Stimulated activated naive B cell treated with anti-CD40 and anti-IgM and Interleukin-4, amounts not matched to agents 10 μg/mL and 1 μg/mL and 100 μg/mL, for 72 hours (primary cell): ENCODE measurements at regions not wholly inside any gene's neighbourhood (a gene's known extent, or its start where the extent isn't known, plus 50 kb on each side); places are given as distances from the start of the nearest gene placed in this dataset.

Source experiments
- ATAC-seq, 2 donors: fragments of 150-1000 bp; cut with Tn5 transposase; replicated peaks; 2 replicates each; pipeline ENCODE4 v1.10.0; 2021; ENCODE audit warnings: moderate library complexity in 1 of 2
- DNase-seq: peaks from one replicate; pipeline ENCODE4 v3.0.0; 2021
- H3K27ac Mint-ChIP-seq: one replicate; pipeline ENCODE4 v1.8.0; 2022; ENCODE audit warnings: mild to moderate bottlenecking, mixed read lengths
- H3K27me3 Mint-ChIP-seq, 2 donors: one replicate each; pipeline ENCODE4 v1.8.0; 2022; ENCODE audit warnings: mixed read lengths in 2 of 2
- H3K36me3 Mint-ChIP-seq, 2 donors: one replicate each; pipeline ENCODE4 v1.8.0; 2022; ENCODE audit warnings: mixed read lengths in 2 of 2, mild to moderate bottlenecking in 1 of 2
- H3K4me1 Mint-ChIP-seq, 2 donors: one replicate each; pipeline ENCODE4 v1.8.0; 2022; ENCODE audit warnings: mixed read lengths in 2 of 2, mild to moderate bottlenecking in 1 of 2
- H3K4me3 Mint-ChIP-seq, 2 donors: one replicate each; pipeline ENCODE4 v1.8.0; 2022; ENCODE audit warnings: mild to moderate bottlenecking in 2 of 2, mixed read lengths in 2 of 2, moderate library complexity in 1 of 2
- H3K9me3 Mint-ChIP-seq, 2 donors: one replicate each; pipeline ENCODE4 v1.8.0; 2022; ENCODE audit warnings: mixed read lengths in 2 of 2, mild to moderate bottlenecking in 1 of 2

DNA sequence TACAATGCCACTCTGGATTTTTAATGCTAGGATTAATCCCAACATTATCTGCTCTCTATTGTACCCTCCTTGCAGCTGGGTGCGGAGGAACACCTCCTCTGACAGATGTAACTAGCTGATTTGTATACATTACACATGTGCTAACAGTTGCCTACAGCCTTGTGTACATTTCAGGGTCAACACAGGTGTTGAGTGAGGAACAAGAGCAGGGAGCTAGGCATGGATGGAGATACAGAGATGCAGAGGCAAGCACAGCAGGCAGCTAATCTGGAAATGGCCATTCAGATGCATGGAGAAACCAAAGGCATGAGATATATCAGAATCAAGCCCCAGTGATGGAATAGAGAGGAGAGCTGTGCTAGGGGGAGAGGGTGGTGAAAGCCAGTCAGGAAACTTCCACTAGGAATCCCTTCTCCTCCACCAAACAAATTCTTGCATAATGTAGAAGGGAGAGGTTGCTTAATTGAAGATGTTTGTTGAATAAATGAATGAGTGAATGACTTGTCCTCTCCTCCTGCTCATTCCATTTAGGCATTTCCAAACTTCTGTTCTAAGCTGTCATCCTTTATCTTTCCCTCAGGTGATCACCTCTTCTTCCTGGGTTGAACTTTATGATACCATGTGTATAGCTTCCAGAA is 313.2 kb downstream of the ATP23 start:
- no peaks in the 10 kb centered on the region for H3K4me1 Mint-ChIP-seq
- no peak overlapping the region for H3K27ac Mint-ChIP-seq
- no peak overlapping the region for H3K4me3 Mint-ChIP-seq
- no peak for ATAC-seq
- H3K9me3 Mint-ChIP-seq = peaks cover 0 to 2% of the 10 kb centered on the region in 2 donors
- peaks cover 16 to 21% of the 10 kb centered on the region in 2 donors for H3K27me3 Mint-ChIP-seq
- no peaks in the 10 kb centered on the region for H3K36me3 Mint-ChIP-seq
- DNase-seq = no peak

DNA sequence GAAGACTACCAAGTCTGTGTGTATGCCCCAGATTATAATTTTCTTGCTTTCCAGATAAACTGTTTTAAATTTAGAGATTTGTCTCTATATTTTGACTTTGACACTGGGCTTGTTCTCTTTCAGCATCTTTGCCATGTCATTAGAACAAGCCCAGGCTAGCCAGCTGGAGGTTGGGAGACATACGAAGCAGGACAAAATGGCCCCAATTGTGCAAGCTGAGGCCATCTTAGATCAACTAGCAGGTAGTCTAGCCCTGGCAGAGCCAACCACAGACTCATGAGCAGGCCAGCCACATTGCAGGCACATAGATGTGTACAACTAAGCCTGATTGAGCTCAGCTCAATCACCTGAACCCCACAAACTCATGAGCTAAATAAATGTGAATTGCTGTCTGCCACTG is 321.4 kb downstream of the ATP23 start:
- no peak overlapping the region for H3K27ac Mint-ChIP-seq

DNA sequence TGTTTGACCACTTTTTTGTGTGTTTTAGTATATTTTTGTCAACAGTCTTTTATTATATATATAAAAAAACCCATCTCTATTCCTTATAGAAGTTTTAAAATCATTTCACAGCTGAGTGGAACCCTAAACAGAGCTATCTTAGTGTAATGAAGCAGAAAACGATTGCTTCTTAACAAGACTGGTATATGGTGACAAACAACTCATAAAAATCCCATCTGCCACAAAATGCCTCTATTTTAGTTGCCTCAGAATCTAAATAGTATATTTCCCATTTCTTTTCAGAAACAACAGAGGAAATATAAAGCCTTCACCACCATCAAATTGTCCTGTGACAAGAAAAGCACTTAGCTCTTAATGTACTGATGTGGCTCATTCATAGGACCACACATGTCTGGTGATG is 322.4 kb downstream of the ATP23 start:
- no peak for ATAC-seq
- no peak overlapping the region for H3K27ac Mint-ChIP-seq

More for the DNA sequence above, 321.4 kb downstream of the ATP23 start:
- ATAC-seq (no peak), DNase-seq (no peak)
- Mint-ChIP-seq H3K4me3 (no peak overlapping the region), H3K9me3 (peaks cover 8 to 13% of the 10 kb centered on the region in 2 donors), H3K36me3 (no peaks in the 10 kb centered on the region), H3K27me3 (peaks cover 5 to 8% of the 10 kb centered on the region in 2 donors), H3K4me1 (no peaks in the 10 kb centered on the region)

DNA sequence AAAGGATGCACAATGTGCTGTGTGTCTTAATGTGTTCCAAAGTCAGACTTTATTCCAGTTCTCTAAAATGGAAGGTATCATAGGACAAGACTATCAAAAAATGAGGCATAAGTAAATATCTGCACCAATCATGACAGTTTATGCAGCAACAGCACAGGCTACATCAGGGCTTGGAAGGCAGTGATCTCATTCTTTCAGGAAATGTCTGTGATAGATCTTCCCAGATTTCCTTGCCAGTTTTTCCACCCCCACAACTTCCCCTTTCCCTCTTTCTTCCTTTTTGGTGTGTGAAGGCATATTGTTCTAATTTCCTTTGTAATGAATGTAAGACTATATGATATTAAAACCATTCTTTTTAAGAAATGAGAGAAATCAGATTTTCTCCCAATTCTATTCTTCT is 326.7 kb downstream of the ATP23 start:
- H3K36me3 Mint-ChIP-seq = no peaks in the 10 kb centered on the region
- DNase-seq = no peak
- peaks cover 9 to 20% of the 10 kb centered on the region in 2 donors for H3K27me3 Mint-ChIP-seq
- H3K27ac Mint-ChIP-seq = no peak overlapping the region
- ATAC-seq = no peak
- peaks cover 8 to 17% of the 10 kb centered on the region in 2 donors for H3K9me3 Mint-ChIP-seq
- no peaks in the 10 kb centered on the region for H3K4me1 Mint-ChIP-seq
- no peak overlapping the region for H3K4me3 Mint-ChIP-seq

More for the DNA sequence above, 322.4 kb downstream of the ATP23 start:
- peaks cover 5 to 12% of the 10 kb centered on the region in 2 donors for H3K27me3 Mint-ChIP-seq
- DNase-seq = no peak
- no peak overlapping the region for H3K4me3 Mint-ChIP-seq
- no peaks in the 10 kb centered on the region for H3K36me3 Mint-ChIP-seq
- no peaks in the 10 kb centered on the region for H3K4me1 Mint-ChIP-seq
- peaks cover 8 to 13% of the 10 kb centered on the region in 2 donors for H3K9me3 Mint-ChIP-seq

DNA sequence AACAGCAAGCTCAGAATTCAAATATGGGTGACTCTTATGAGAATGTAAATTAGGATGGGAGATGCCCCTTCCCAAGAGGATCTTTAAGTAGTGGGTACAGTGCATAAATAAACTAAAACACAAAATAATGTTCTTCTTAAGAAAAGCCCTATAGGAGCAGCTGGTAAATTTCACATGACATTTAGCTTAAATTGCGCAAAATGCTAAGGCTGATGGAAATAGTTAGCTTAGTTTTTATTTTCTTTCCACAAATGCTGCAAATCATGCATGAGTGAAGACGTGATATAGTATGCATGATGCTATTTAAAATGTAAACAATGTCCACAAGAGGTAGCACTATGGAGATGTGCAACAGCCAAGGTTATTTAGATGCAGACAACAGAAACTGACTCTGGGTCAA is 328.1 kb downstream of the ATP23 start:
- Mint-ChIP-seq H3K27me3 (peaks cover 9 to 20% of the 10 kb centered on the region in 2 donors), H3K36me3 (no peaks in the 10 kb centered on the region), H3K4me3 (no peak overlapping the region), H3K4me1 (no peaks in the 10 kb centered on the region), H3K9me3 (peaks cover 8 to 17% of the 10 kb centered on the region in 2 donors), H3K27ac (no peak overlapping the region)
- ATAC-seq = no peak
- DNase-seq = no peak

DNA sequence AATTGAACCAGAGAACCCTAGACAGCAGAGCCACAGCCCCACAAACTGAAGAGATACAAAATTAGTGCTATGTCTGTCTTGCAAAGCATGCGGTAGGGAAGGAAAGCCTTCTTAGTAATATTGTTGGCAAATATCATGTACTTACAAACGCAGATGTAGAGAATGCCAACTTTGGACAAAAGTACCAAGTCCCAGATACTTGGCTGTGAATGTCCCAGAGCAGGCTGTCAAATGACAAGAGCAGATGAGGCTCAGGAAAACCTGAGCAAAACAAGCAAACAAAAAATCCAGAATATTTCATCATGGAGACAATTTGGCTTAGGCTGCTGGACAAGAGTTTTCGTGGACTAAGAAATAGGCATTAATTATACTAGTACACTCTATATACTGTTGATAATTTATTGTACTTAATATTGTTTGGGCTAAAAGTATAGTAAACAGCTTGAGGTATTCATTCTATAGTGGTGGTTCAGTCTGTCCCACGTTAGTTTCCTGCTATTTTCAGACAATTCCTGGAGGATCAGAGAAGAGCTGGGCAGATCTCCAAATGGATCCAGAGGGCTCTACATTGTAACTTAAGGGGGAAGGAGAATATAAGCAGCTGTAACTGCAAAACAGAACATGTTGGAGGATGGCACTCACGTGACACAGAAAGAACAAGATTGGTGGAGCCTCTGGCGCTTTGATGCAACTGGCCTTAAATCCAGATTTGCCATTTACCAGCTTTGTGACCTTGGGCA is 329.8 kb downstream of the ATP23 start:
- ATAC-seq = no peak
- DNase-seq = no peak
- no peak overlapping the region for H3K27ac Mint-ChIP-seq
- peaks cover 4 to 13% of the 10 kb centered on the region in 2 donors for H3K27me3 Mint-ChIP-seq
- H3K4me1 Mint-ChIP-seq = no peaks in the 10 kb centered on the region
- H3K4me3 Mint-ChIP-seq = no peak overlapping the region
- H3K9me3 Mint-ChIP-seq = peaks cover 5 to 15% of the 10 kb centered on the region in 2 donors
- no peaks in the 10 kb centered on the region for H3K36me3 Mint-ChIP-seq

DNA sequence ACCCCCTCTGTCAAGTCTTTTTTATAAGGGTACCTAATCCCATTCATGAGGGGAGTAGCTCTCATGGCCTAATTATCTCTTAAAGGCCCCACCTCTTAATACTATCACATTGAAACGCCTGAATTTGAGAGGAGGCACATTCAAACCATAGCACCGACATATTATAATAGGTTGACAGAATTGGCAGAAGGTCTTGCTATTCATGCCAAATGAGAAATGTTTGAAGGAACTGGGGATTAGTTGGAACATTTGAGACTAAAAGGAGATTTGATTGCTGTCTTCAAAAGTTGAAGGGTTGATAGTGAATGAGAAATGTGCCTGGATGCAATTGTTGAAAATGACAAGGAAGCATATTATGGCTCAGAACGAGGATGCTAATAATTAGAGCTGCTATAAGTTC is 331.1 kb downstream of the ATP23 start:
- Mint-ChIP-seq H3K27me3 (peaks cover 4 to 13% of the 10 kb centered on the region in 2 donors), H3K4me1 (no peaks in the 10 kb centered on the region), H3K9me3 (peaks cover 11 to 17% of the 10 kb centered on the region in 2 donors), H3K4me3 (no peak overlapping the region), H3K36me3 (no peaks in the 10 kb centered on the region), H3K27ac (no peak overlapping the region)
- ATAC-seq = no peak
- DNase-seq = no peak

DNA sequence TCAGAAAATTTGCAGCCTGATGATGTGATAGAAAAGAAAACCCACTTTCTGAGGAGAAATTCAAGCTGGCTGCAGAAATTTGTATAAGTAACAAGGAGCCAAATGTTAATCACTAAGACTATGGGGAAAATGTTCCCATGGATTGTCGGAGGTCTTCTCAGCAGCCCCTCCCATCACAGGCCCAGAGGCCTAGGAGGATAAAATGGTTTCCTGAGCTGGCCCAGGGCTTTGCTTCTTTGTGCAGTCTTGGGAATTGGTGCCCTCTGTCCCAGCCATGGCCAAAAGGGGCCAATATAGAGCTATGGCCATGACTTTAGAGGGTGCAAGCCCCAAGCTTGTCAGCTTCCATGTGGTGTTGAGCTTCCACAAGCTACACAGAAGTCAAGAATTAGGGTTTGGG is 335.9 kb downstream of the ATP23 start:
- Mint-ChIP-seq H3K36me3 (peaks cover 0 to 3% of the 10 kb centered on the region in 2 donors), H3K9me3 (peaks cover 18 to 19% of the 10 kb centered on the region in 2 donors)

DNA sequence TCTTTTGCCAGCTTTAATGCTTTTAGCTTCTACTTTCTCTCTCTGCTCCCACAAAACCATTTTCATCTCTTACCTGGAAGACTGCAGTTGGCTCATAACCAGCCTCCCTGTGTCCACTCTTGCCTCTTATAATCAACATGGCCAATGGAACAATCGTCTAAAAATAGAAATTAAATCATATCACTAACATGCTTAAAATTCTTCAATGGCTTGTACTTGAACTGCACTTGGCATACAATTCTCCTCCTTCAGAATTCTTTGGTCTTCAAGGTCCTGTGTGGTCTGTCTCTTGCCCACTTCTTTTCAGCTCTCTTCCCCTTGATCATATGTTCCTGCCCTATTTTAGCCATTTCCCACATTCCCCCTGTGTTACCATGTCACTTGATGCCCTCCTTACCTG is 342.2 kb downstream of the ATP23 start:
- ATAC-seq = no peak
- Mint-ChIP-seq H3K4me1 (no peaks in the 10 kb centered on the region), H3K4me3 (no peak overlapping the region), H3K27ac (no peak overlapping the region), H3K27me3 (peaks cover 4 to 14% of the 10 kb centered on the region in 2 donors), H3K36me3 (peaks cover 0 to under 1% of the 10 kb centered on the region in 2 donors), H3K9me3 (peaks cover 1 to 12% of the 10 kb centered on the region in 2 donors)
- no peak for DNase-seq

More for the DNA sequence above, 335.9 kb downstream of the ATP23 start:
- Mint-ChIP-seq H3K27me3 (peaks cover 0 to 5% of the 10 kb centered on the region in 2 donors), H3K4me3 (no peak overlapping the region), H3K4me1 (no peaks in the 10 kb centered on the region), H3K27ac (no peak overlapping the region)
- ATAC-seq (no peak), DNase-seq (no peak)

DNA sequence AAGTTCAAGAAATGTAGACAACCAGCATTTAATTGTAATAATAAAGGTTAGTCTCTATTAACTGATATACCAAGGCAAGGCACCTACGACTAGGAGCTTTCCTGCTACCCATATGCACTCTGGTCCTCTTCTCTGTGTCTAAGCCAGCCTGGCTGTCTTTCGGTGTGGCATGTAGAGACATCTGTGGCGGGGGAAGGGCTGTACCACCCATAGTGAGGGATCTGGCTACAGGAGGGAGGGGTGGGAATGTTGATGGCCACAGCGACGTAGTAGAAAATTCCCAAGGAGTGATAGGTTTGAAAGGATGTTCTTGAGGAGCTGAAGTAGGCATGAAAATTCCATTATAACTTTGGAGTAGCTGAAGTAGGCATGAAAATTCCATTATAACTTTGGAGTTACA is 344.2 kb downstream of the ATP23 start:
- Mint-ChIP-seq H3K36me3 (no peaks in the 10 kb centered on the region), H3K27me3 (peaks cover 10 to 21% of the 10 kb centered on the region in 2 donors), H3K9me3 (peaks cover 0 to 9% of the 10 kb centered on the region in 2 donors), H3K4me3 (no peak overlapping the region), H3K27ac (no peak overlapping the region), H3K4me1 (no peaks in the 10 kb centered on the region)
- ATAC-seq (no peak), DNase-seq (no peak)

DNA sequence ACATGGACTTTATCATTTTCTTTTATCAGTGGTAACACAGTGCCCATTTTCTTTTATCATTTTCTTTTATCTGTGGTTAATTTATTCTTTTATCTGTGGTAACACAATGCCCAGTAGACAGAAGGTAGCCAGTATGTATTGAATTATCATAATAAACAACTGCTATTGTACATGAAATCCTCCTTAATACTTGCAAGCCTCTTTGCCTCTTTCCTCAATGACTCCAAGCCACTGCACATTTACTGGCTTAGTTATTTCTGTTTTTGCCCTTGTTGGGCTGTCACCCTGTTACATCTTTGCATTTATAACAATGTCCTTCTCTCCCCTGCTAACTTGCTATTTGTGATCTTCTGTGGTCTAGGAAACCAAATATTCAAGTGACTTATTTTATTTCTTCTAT is 345.0 kb downstream of the ATP23 start:
- H3K27ac Mint-ChIP-seq = no peak overlapping the region
- H3K9me3 Mint-ChIP-seq = peaks cover 0 to 7% of the 10 kb centered on the region in 2 donors
- DNase-seq = no peak
- H3K27me3 Mint-ChIP-seq = peaks cover 10 to 21% of the 10 kb centered on the region in 2 donors
- no peak for ATAC-seq
- H3K4me3 Mint-ChIP-seq = no peak overlapping the region
- no peaks in the 10 kb centered on the region for H3K4me1 Mint-ChIP-seq
- H3K36me3 Mint-ChIP-seq = no peaks in the 10 kb centered on the region

DNA sequence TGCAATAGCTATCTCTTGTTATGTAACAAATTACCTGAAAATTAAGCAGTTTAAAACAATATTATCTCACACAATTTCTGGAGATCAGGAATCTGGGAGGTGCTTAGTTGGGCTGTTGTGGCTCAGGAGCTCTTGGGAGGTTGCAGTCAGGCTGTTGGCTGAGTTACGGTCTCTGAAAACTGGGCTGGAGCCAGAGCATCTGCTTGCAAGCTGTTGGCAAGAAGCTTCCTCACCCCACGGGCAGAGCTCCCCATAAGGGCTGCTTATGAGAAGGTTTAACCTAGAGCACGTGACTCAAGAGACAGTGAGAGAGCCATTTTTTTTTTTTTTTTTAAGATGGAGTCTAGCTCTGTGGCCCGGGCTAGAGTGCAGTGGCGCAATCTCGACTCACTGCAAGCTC is 346.8 kb downstream of the ATP23 start:
- DNase-seq (no peak), ATAC-seq (no peak)
- Mint-ChIP-seq H3K9me3 (peaks cover 0 to 3% of the 10 kb centered on the region in 2 donors), H3K27ac (no peak overlapping the region), H3K4me3 (no peak overlapping the region), H3K36me3 (no peaks in the 10 kb centered on the region), H3K4me1 (no peaks in the 10 kb centered on the region), H3K27me3 (peaks cover 10 to 21% of the 10 kb centered on the region in 2 donors)

DNA sequence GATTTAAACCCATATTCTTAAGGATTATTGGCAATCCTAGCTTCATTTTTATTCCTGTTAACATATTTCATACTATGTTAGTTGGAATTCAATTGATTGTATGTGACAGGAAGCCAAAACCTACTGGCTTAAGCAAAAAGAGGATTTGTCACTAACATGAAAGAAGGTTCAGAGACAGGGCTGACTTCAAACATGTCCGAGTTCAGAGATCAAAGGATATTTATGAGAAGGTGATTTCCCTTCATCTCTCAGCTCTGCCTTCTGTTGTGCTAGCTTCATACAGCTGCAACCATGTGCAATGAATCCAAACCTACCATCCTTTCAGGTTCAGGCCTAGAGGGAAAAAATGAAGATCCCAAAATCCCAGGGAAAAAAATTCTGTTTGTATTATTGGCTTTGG is 349.7 kb downstream of the ATP23 start:
- H3K4me1 Mint-ChIP-seq = no peaks in the 10 kb centered on the region
- H3K27ac Mint-ChIP-seq = no peak overlapping the region

DNA sequence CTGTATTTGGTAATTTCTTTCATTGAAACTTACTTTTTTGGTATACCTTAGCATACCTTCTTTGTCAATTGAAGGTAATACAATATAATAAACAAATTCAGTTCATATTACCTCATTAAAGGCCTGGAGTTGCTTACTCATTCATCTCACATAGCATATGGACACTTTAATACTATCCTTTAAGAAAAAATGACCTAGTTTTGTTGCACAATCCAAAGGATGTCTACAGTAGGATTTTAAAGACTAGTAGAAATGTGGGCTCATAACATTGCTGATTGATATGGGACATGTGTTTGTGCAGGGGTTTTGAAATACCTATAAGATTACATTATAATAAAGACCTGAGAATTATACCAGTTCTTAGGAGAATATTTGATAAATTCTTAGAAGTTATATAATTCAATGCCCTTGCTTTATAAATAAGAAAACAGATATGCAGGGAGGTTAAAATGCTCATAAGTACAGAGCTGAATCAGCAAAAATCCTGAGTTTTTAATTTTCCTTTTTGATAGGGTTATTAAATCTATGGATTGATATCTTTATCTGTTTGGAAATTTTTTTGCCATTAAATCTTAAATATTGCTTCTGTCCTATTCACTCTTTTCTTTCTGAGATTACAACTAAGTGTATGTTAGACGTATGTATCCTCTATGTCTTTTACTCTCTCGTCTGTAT is 352.1 kb downstream of the ATP23 start:
- Mint-ChIP-seq H3K9me3 (no peaks in the 10 kb centered on the region), H3K36me3 (no peaks in the 10 kb centered on the region), H3K27ac (no peak overlapping the region), H3K27me3 (peaks cover 13 to 14% of the 10 kb centered on the region in 2 donors), H3K4me1 (no peaks in the 10 kb centered on the region), H3K4me3 (no peak overlapping the region)
- ATAC-seq (no peak), DNase-seq (no peak)

More for the DNA sequence above, 349.7 kb downstream of the ATP23 start:
- H3K9me3 Mint-ChIP-seq = no peaks in the 10 kb centered on the region
- H3K4me3 Mint-ChIP-seq = no peak overlapping the region
- H3K27me3 Mint-ChIP-seq = peaks cover 10 to 19% of the 10 kb centered on the region in 2 donors
- ATAC-seq = no peak
- DNase-seq = no peak
- H3K36me3 Mint-ChIP-seq = no peaks in the 10 kb centered on the region
